ENCODE measurements at regions not wholly inside any gene's neighbourhood (a gene's known extent, or its start where the extent isn't known, plus 50 kb on each side); places are given as distances from the start of the nearest gene placed in this dataset.
"Not testable (repeated sequence)": the region's sequence is repeated elsewhere in the genome, so short reads cannot be mapped to it uniquely, and the experiment has no call there.

- ATAC-seq, result no peak
Measured at GRCh38 chr1:105210747-105211146, 1461.0 kb downstream of the AMY1C start.

- no peak for ATAC-seq
Measured at GRCh38 chr1:105231378-105231777, 1481.7 kb downstream of the AMY1C start.

- no peak for ATAC-seq
Measured at GRCh38 chr1:105243411-105243810, 1493.7 kb downstream of the AMY1C start.

GRCh38 chr1:105243969-105244368 lies 1494.3 kb downstream of the AMY1C start:
- ATAC-seq, result no peak

GRCh38 chr1:105254906-105255305 lies 1505.2 kb downstream of the AMY1C start:
- no peak for ATAC-seq

GRCh38 chr1:105260001-105260400 lies 1510.3 kb downstream of the AMY1C start:
- no peak for ATAC-seq

GRCh38 chr1:105270966-105271365 lies 1521.3 kb downstream of the AMY1C start:
- no peak for ATAC-seq

GRCh38 chr1:105272376-105272775 lies 1522.7 kb downstream of the AMY1C start:
- ATAC-seq, result not testable (repeated sequence)

GRCh38 chr1:105294838-105295237 lies 1545.1 kb downstream of the AMY1C start:
- ATAC-seq, result no peak

GRCh38 chr1:105310063-105310462 lies 1560.4 kb downstream of the AMY1C start:
- no peak for ATAC-seq

- no peak for ATAC-seq
Measured at GRCh38 chr1:105317976-105318375, 1568.3 kb downstream of the AMY1C start.

GRCh38 chr1:105326886-105327285 lies 1577.2 kb downstream of the AMY1C start:
- no peak for ATAC-seq

- no peak for ATAC-seq
Measured at GRCh38 chr1:105337420-105337819, 1587.7 kb downstream of the AMY1C start.

GRCh38 chr1:105343317-105343716 lies 1593.6 kb downstream of the AMY1C start:
- ATAC-seq, result no peak

- no peak for ATAC-seq
Measured at GRCh38 chr1:105359457-105359856, 1609.8 kb downstream of the AMY1C start.

- no peak for ATAC-seq
Measured at GRCh38 chr1:105362438-105362837, 1612.7 kb downstream of the AMY1C start.

- no peak for ATAC-seq
Measured at GRCh38 chr1:105368446-105368845, 1618.7 kb downstream of the AMY1C start.

GRCh38 chr1:105373681-105374080 lies 1624.0 kb downstream of the AMY1C start:
- no peak for ATAC-seq

- no peak for ATAC-seq
Measured at GRCh38 chr1:105386489-105386888, 1636.8 kb downstream of the AMY1C start.

GRCh38 chr1:105396001-105396400 lies 1646.3 kb downstream of the AMY1C start:
- no peak for ATAC-seq

GRCh38 chr1:105398909-105399308 lies 1649.2 kb downstream of the AMY1C start:
- no peak for ATAC-seq

GRCh38 chr1:105399716-105400115 lies 1650.0 kb downstream of the AMY1C start:
- no peak for ATAC-seq

- ATAC-seq, result no peak
Measured at GRCh38 chr1:105416261-105416660, 1640.2 kb upstream of the PRMT6 start.

- ATAC-seq, result no peak
Measured at GRCh38 chr1:105419030-105419429, 1637.4 kb upstream of the PRMT6 start.

GRCh38 chr1:105427543-105427942 lies 1628.9 kb upstream of the PRMT6 start:
- ATAC-seq, result no peak
